HG03565 (cell line): ENCODE measurements at regions not wholly inside any gene's neighbourhood (a gene's known extent, or its start where the extent isn't known, plus 50 kb on each side); places are given as distances from the start of the nearest gene placed in this dataset.

Experiments used
- ATAC-seq: cut with Tn5 transposase; IDR thresholded peaks from one replicate; pipeline ENCODE4 v1.9.1; 2021; ENCODE audit warnings: mild to moderate bottlenecking, moderate library complexity; ENCODE audit not compliant: unreplicated experiment

GRCh38 chr6:22621701-22622100 lies 52.3 kb downstream of the HDGFL1 start:
- ATAC-seq = no peak

GRCh38 chr6:22622351-22622750 lies 53.0 kb downstream of the HDGFL1 start:
- ATAC-seq = no peak

GRCh38 chr6:22622813-22623212 lies 53.4 kb downstream of the HDGFL1 start:
- no peak for ATAC-seq

- no peak for ATAC-seq
Measured at GRCh38 chr6:22627644-22628043, 58.3 kb downstream of the HDGFL1 start.

- ATAC-seq = no peak
Measured at GRCh38 chr6:22631091-22631490, 61.7 kb downstream of the HDGFL1 start.

- no peak for ATAC-seq
Measured at GRCh38 chr6:22632581-22633145, 63.3 kb downstream of the HDGFL1 start.

GRCh38 chr6:22636452-22636851 lies 67.1 kb downstream of the HDGFL1 start:
- ATAC-seq = no peak

- ATAC-seq = no peak
Measured at GRCh38 chr6:22637782-22638181, 68.4 kb downstream of the HDGFL1 start.

GRCh38 chr6:22638320-22638719 lies 69.0 kb downstream of the HDGFL1 start:
- ATAC-seq = no peak

- no peak for ATAC-seq
Measured at GRCh38 chr6:22642254-22642653, 72.9 kb downstream of the HDGFL1 start.

GRCh38 chr6:22643780-22644179 lies 74.4 kb downstream of the HDGFL1 start:
- no peak for ATAC-seq

- ATAC-seq = no peak
Measured at GRCh38 chr6:22647719-22648118, 78.4 kb downstream of the HDGFL1 start.

GRCh38 chr6:22651731-22652130 lies 82.4 kb downstream of the HDGFL1 start:
- no peak for ATAC-seq

- no peak for ATAC-seq
Measured at GRCh38 chr6:22653980-22654610, 84.7 kb downstream of the HDGFL1 start.

GRCh38 chr6:22656706-22657351 lies 87.5 kb downstream of the HDGFL1 start:
- ATAC-seq = peak; percentile 48

GRCh38 chr6:22657352-22657980 lies 88.1 kb downstream of the HDGFL1 start:
- ATAC-seq = no peak

- ATAC-seq = no peak
Measured at GRCh38 chr6:22658183-22658582, 88.8 kb downstream of the HDGFL1 start.

- no peak for ATAC-seq
Measured at GRCh38 chr6:22658934-22659333, 89.6 kb downstream of the HDGFL1 start.

- ATAC-seq = no peak
Measured at GRCh38 chr6:22664968-22665367, 95.6 kb downstream of the HDGFL1 start.

- no peak for ATAC-seq
Measured at GRCh38 chr6:22666021-22666420, 96.7 kb downstream of the HDGFL1 start.

GRCh38 chr6:22666586-22666985 lies 97.2 kb downstream of the HDGFL1 start:
- no peak for ATAC-seq

GRCh38 chr6:22667855-22668254 lies 98.5 kb downstream of the HDGFL1 start:
- no peak for ATAC-seq
